Lower leg skin (tissue), 4 donors: ENCODE measurements at regions not wholly inside any gene's neighbourhood (a gene's known extent, or its start where the extent isn't known, plus 50 kb on each side); places are given as distances from the start of the nearest gene placed in this dataset.

ENCODE experiments used
- DNase-seq, 2 donors: peaks; one replicate each; pipeline ENCODE4 v3.0.0-alpha.2; 2019; ENCODE audit warnings: low spot score in 2 of 2
- H3K4me3 ChIP-seq: fragments of 200-600 bp; sonication (generic); 2 replicates; pipeline ENCODE4 v1.5.1; 2017; ENCODE audit warnings: mild to moderate bottlenecking, low read depth; ENCODE audit not compliant: poor library complexity, severe bottlenecking
- POLR2A ChIP-seq, 2 donors: fragments of 450-650 bp; IDR thresholded peaks; one replicate each; pipeline ENCODE4 v1.6.1; 2016 to 2017; ENCODE audit warnings: antibody characterized with exemption in 2 of 2, mild to moderate bottlenecking in 1 of 2, moderate library complexity in 1 of 2
- whole genome bisulfite sequencing, 2 donors: methylation state at CpG; one replicate each; pipeline ENCODE4 v1.1.5; 2018; 5-methylcytosine and 5-hydroxymethylcytosine counted together
- intact Hi-C: fragments of 100-400 bp; cut with DNase I; formaldehyde crosslinking; loops from one replicate; pipeline ENCODE4 v1.15.0; 2023; ENCODE audit warnings: low total_unique reads
- TF ChIP-seq, protein P1 (sequence below), 3 donors: fragments of 450-650 bp; IDR thresholded peaks; one replicate each; pipeline ENCODE4 v1.5.1; 2016; ENCODE audit warnings: antibody characterized with exemption in 3 of 3, mild to moderate bottlenecking in 3 of 3, moderate library complexity in 2 of 3

GRCh38 chr5:43891112-43891511 is 288.1 kb downstream of the NNT start:
- TF ChIP-seq, protein P1, sequence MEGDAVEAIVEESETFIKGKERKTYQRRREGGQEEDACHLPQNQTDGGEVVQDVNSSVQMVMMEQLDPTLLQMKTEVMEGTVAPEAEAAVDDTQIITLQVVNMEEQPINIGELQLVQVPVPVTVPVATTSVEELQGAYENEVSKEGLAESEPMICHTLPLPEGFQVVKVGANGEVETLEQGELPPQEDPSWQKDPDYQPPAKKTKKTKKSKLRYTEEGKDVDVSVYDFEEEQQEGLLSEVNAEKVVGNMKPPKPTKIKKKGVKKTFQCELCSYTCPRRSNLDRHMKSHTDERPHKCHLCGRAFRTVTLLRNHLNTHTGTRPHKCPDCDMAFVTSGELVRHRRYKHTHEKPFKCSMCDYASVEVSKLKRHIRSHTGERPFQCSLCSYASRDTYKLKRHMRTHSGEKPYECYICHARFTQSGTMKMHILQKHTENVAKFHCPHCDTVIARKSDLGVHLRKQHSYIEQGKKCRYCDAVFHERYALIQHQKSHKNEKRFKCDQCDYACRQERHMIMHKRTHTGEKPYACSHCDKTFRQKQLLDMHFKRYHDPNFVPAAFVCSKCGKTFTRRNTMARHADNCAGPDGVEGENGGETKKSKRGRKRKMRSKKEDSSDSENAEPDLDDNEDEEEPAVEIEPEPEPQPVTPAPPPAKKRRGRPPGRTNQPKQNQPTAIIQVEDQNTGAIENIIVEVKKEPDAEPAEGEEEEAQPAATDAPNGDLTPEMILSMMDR (IDR thresholded peaks at IDR 0.05): no peak
- no peak for TF ChIP-seq POLR2A (IDR thresholded peaks at IDR 0.05)
- intact Hi-C loops: no loop called here
- H3K4me3 ChIP-seq: no peak overlapping the region
- no peak for DNase-seq
- WGBS, 2 donors: 50 to 93% methylated on average over 1 of the region's 1 CpG

GRCh38 chr5:43889233-43889632 is 286.3 kb downstream of the NNT start:
- WGBS, 2 donors: 69 to 88% methylated on average over 1 of the region's 1 CpG
- H3K4me3 ChIP-seq: no peak overlapping the region
- TF ChIP-seq POLR2A (IDR thresholded peaks at IDR 0.05): no peak
- TF ChIP-seq, protein P1 (IDR thresholded peaks at IDR 0.05): no peak
- intact Hi-C loops: no loop called here
- no peak for DNase-seq

- TF ChIP-seq, protein P1 (IDR thresholded peaks at IDR 0.05): no peak
- no peak for TF ChIP-seq POLR2A (IDR thresholded peaks at IDR 0.05)
- WGBS, 2 donors: 70 to 80% methylated on average over 1 of the region's 1 CpG
- intact Hi-C loops: no loop called here
These were observed 272.8 kb downstream of the NNT start for GRCh38 chr5:43875741-43876140.

DNA sequence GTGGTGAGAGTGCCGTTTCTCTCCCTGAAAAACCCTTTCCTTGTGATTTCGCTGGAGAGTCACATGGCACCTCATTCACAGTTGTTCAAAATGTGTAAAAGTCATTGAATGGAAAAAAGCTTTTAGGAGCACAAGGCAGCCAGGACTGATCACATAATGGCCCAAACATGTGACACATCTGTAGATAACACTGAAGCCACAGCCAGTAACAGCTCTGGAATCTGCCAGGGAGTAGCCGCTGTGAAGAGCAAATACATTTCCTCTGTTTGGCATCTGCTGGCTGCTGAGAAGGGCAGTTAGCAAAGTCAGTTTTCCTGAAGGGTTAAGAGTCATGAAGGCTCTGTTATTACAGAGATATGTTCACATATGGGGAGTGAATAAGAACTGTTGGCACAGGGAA is 271.8 kb downstream of the NNT start:
- intact Hi-C loops: no loop called here
- no peak for TF ChIP-seq POLR2A (IDR thresholded peaks at IDR 0.05)
- TF ChIP-seq, protein P1 (IDR thresholded peaks at IDR 0.05): no peak
- WGBS, 2 donors: 54 to 61% methylated on average over 3 of the region's 3 CpGs
- no peak for DNase-seq
- H3K4me3 ChIP-seq: no peak overlapping the region

More at GRCh38 chr5:43875741-43876140, 272.8 kb downstream of the NNT start:
- no peak for DNase-seq
- H3K4me3 ChIP-seq: no peak overlapping the region

- TF ChIP-seq, protein P1 (IDR thresholded peaks at IDR 0.05): no peak
- TF ChIP-seq POLR2A (IDR thresholded peaks at IDR 0.05): no peak
- WGBS, 2 donors: 27 to 30% methylated on average over 1 of the region's 1 CpG
- no peak overlapping the region for H3K4me3 ChIP-seq
- no peak for DNase-seq
- intact Hi-C loops: no loop called here
These were observed 270.8 kb downstream of the NNT start for GRCh38 chr5:43873791-43874190.

- no peak overlapping the region for H3K4me3 ChIP-seq
- intact Hi-C loops: no loop called here
- DNase-seq: no peak
- TF ChIP-seq POLR2A (IDR thresholded peaks at IDR 0.05): no peak
These were observed 256.3 kb downstream of the NNT start for GRCh38 chr5:43859309-43859708.
